Thyroid gland (tissue), 4 donors: ENCODE measurements at regions not wholly inside any gene's neighbourhood (a gene's known extent, or its start where the extent isn't known, plus 50 kb on each side); places are given as distances from the start of the nearest gene placed in this dataset.

Source experiments
- POLR2A ChIP-seq, 2 donors: fragments of 450-650 bp; IDR thresholded peaks; one replicate each; pipeline ENCODE4 v1.6.1; 2017; ENCODE audit warnings: antibody characterized with exemption in 2 of 2, mild to moderate bottlenecking in 2 of 2, moderate library complexity in 1 of 2
- TF ChIP-seq, protein P1 (sequence below), 6 experiments: fragments of 200-600 bp in 3 of 6; fragments of 450-650 bp in 3 of 6; sonication (generic) in 3 of 6; IDR thresholded peaks; one replicate each; pipeline ENCODE4 v1.5.1; 2016 to 2019; ENCODE audit warnings: antibody characterized with exemption in 6 of 6, mild to moderate bottlenecking in 2 of 6, inconsistent platforms in 1 of 6, moderate library complexity in 1 of 6

DNA sequence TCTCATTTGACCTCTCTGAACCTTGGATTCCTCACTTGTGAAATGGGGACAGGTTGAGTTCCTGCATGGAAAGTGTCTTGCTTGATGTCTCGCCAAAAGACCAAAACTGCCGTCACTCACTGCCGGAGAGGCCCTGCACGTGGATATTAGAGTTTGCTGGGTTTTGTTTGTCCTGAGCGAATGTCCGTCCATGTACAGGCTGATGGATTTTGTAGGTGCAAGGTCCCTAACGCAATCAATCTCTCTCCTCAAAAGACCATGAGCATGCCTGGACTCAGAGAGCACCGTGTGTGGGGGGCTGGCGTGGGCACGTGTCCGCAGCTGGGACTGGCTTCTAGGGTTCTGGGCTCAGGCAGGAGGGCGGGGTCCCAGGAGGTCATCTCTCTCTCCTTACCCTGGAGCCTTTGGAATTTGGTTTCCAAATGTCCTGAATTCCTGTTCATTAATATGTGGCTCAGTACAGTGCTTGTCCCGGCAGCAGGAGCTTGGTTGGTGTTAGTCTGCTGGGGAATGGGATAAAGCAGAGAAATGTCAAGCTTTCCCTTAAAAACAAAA is 146.0 kb upstream of the IER5L start:
- TF ChIP-seq, protein P1, sequence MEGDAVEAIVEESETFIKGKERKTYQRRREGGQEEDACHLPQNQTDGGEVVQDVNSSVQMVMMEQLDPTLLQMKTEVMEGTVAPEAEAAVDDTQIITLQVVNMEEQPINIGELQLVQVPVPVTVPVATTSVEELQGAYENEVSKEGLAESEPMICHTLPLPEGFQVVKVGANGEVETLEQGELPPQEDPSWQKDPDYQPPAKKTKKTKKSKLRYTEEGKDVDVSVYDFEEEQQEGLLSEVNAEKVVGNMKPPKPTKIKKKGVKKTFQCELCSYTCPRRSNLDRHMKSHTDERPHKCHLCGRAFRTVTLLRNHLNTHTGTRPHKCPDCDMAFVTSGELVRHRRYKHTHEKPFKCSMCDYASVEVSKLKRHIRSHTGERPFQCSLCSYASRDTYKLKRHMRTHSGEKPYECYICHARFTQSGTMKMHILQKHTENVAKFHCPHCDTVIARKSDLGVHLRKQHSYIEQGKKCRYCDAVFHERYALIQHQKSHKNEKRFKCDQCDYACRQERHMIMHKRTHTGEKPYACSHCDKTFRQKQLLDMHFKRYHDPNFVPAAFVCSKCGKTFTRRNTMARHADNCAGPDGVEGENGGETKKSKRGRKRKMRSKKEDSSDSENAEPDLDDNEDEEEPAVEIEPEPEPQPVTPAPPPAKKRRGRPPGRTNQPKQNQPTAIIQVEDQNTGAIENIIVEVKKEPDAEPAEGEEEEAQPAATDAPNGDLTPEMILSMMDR (IDR thresholded peaks at IDR 0.05), result no peak
- TF ChIP-seq POLR2A (IDR thresholded peaks at IDR 0.05), result no peak
